ENCODE measurements at regions not wholly inside any gene's neighbourhood (a gene's known extent, or its start where the extent isn't known, plus 50 kb on each side); places are given as distances from the start of the nearest gene placed in this dataset.
"Not testable (repeated sequence)": the region's sequence is repeated elsewhere in the genome, so short reads cannot be mapped to it uniquely, and the experiment has no call there.

DNA sequence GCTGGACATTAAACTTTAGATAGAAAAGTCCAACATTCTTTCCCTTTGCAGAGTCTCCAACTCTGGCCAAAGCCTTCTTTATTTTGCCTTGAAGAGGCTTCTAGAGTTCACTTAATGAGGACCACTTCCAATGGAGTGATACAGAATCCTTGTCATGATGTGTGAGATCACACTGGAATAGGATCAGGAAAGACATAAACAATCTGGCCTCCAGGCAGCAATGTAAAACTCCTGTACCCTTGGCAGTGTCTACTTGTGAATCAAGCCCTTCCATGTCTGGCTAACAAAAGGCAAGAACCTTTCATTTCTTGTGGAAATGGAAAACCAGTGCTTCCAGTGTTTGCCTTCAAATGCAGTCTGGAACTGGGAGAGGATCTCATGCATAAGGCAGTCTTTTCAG is 56.5 kb upstream of the FIBIN start:
- no peaks in the 10 kb centered on the region for H3K36me3 ChIP-seq
- H3K27ac ChIP-seq = no peak overlapping the region
- H3K9me3 ChIP-seq = no peaks in the 10 kb centered on the region
- no peak overlapping the region for H3K4me3 ChIP-seq
- no peaks in the 10 kb centered on the region for H3K27me3 ChIP-seq
- peaks cover 0 to 6% (median 1%) of the 10 kb centered on the region in 4 donors for H3K4me1 ChIP-seq
- intact Hi-C loops (cut with DNase I; ENCODE audit: low total_unique reads) = no loop called here
- TF ChIP-seq, protein P1, sequence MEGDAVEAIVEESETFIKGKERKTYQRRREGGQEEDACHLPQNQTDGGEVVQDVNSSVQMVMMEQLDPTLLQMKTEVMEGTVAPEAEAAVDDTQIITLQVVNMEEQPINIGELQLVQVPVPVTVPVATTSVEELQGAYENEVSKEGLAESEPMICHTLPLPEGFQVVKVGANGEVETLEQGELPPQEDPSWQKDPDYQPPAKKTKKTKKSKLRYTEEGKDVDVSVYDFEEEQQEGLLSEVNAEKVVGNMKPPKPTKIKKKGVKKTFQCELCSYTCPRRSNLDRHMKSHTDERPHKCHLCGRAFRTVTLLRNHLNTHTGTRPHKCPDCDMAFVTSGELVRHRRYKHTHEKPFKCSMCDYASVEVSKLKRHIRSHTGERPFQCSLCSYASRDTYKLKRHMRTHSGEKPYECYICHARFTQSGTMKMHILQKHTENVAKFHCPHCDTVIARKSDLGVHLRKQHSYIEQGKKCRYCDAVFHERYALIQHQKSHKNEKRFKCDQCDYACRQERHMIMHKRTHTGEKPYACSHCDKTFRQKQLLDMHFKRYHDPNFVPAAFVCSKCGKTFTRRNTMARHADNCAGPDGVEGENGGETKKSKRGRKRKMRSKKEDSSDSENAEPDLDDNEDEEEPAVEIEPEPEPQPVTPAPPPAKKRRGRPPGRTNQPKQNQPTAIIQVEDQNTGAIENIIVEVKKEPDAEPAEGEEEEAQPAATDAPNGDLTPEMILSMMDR (IDR thresholded peaks at IDR 0.05) = no peak
- no peak for DNase-seq

DNA sequence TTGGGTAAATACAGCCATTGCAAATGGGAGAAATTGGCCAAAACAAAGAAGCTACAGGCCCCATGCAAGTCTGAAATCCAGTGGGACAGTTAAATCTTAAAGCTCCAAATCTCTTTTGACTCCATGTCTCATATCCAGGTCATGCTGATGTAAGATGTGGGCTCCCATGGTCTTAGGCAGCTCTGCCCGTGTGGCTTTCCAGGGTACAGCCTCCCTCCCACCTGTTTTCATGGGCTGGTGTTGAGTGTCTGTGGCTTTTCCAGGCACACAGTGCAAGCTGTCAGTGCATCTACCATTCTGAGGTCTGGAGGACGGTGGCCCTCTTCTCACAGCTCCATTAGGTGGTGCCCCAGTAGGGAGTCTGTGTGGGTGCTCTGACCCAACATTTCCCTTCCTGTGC is 53.4 kb upstream of the FIBIN start:
- not testable (repeated sequence) for H3K27me3 ChIP-seq, DNase-seq, H3K9me3 ChIP-seq, H3K4me3 ChIP-seq, H3K36me3 ChIP-seq, H3K27ac ChIP-seq
- peaks cover 0 to 37% (median 21%) of the 10 kb centered on the region in 4 donors for H3K4me1 ChIP-seq
- intact Hi-C loops (cut with DNase I; ENCODE audit: low total_unique reads) = loop anchor here (10.0 kb wide), 1 partner anchor 54 kb away; the partner anchor contains the start of gene FIBIN

DNA sequence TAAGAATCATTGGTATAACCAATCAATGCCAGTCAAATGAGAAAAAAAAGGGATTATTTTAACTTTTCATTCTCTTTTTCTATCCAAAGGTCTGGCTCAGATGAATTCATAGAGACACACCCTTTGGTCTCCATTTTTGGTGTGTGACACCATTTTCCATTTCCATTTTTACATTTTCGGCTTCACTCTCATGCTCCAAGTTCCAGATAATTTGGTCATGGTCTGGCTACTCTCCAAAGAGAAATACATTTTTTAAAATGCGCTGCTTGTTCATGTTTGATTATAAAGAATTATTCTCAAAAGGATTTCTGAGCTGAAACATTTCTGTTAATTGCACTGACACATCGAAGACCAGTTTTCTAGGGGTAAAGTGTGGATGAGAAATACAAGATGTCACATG is 51.6 kb upstream of the FIBIN start:
- H3K4me1 ChIP-seq = peaks cover 0 to 56% (median 35%) of the 10 kb centered on the region in 4 donors
- peak overlapping the region; percentile 55 to 58 for H3K27ac ChIP-seq
- TF ChIP-seq, protein P1 (IDR thresholded peaks at IDR 0.05) = no peak
- no peak for DNase-seq
- H3K36me3 ChIP-seq = no peaks in the 10 kb centered on the region
- H3K4me3 ChIP-seq = no peak overlapping the region
- no peaks in the 10 kb centered on the region for H3K27me3 ChIP-seq
- intact Hi-C loops (cut with DNase I; ENCODE audit: low total_unique reads) = loop anchor here (10.0 kb wide), 1 partner anchor 52 kb away; the partner anchor contains the start of gene FIBIN
- H3K9me3 ChIP-seq = no peaks in the 10 kb centered on the region

DNA sequence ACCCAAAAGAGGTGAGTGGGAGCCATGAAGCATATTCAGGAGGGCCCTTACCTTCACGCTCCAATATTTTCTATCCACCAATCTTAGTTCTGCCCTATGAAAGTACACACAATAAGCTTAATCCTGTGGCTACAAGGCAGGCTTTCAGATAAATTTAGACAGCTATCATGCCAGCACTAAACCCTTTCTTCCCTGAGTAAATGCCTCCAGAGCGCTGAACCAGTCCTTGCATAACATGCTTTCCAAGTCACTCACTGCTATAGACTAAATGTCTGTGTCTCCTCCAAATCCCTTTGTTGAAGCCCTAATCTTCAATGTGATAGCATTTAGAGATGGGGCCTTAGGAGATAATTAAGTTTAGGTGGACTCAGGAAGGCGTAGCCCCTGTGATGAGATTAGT is 50.3 kb upstream of the FIBIN start:
- H3K4me3 ChIP-seq = no peak overlapping the region
- no peaks in the 10 kb centered on the region for H3K9me3 ChIP-seq
- TF ChIP-seq, protein P1 (IDR thresholded peaks at IDR 0.05) = no peak
- no peak for DNase-seq
- intact Hi-C loops (cut with DNase I; ENCODE audit: low total_unique reads) = loop anchor here (10.0 kb wide), 1 partner anchor 51 kb away; the partner anchor contains the start of gene FIBIN
- peak overlapping the region; percentile 55 to 58 for H3K27ac ChIP-seq
- no peaks in the 10 kb centered on the region for H3K36me3 ChIP-seq
- H3K27me3 ChIP-seq = no peaks in the 10 kb centered on the region
- peaks cover 0 to 69% (median 42%) of the 10 kb centered on the region in 4 donors for H3K4me1 ChIP-seq
